ENCODE measurements at regions not wholly inside any gene's neighbourhood (a gene's known extent, or its start where the extent isn't known, plus 50 kb on each side); places are given as distances from the start of the nearest gene placed in this dataset.
"Not testable (repeated sequence)": the region's sequence is repeated elsewhere in the genome, so short reads cannot be mapped to it uniquely, and the experiment has no call there.

GRCh38 chr21:20020026-20020425 lies 978.2 kb upstream of the NCAM2 start:
- no peak for DNase-seq

- no peak for DNase-seq
These were observed 975.0 kb upstream of the NCAM2 start for GRCh38 chr21:20023193-20023592.

- DNase-seq: no peak
These were observed 973.5 kb upstream of the NCAM2 start for GRCh38 chr21:20024741-20025140.

GRCh38 chr21:20026543-20026942 lies 971.7 kb upstream of the NCAM2 start:
- DNase-seq: no peak

GRCh38 chr21:20030390-20030789 lies 967.8 kb upstream of the NCAM2 start:
- DNase-seq: no peak

GRCh38 chr21:20031807-20032206 lies 966.4 kb upstream of the NCAM2 start:
- no peak for DNase-seq

- DNase-seq: no peak
These were observed 957.4 kb upstream of the NCAM2 start for GRCh38 chr21:20040768-20041167.

GRCh38 chr21:20045197-20045596 lies 953.0 kb upstream of the NCAM2 start:
- DNase-seq: no peak

- DNase-seq: not testable (repeated sequence)
These were observed 949.9 kb upstream of the NCAM2 start for GRCh38 chr21:20048130-20048837.

- DNase-seq: no peak
These were observed 914.9 kb upstream of the NCAM2 start for GRCh38 chr21:20083336-20083735.

- no peak for DNase-seq
These were observed 914.3 kb upstream of the NCAM2 start for GRCh38 chr21:20083925-20084324.

- DNase-seq: no peak
These were observed 911.7 kb upstream of the NCAM2 start for GRCh38 chr21:20086508-20086907.

GRCh38 chr21:20106368-20106767 lies 891.8 kb upstream of the NCAM2 start:
- no peak for DNase-seq

GRCh38 chr21:20108016-20108415 lies 890.2 kb upstream of the NCAM2 start:
- no peak for DNase-seq

GRCh38 chr21:20108976-20109540 lies 889.2 kb upstream of the NCAM2 start:
- DNase-seq: no peak

GRCh38 chr21:20110368-20110767 lies 887.8 kb upstream of the NCAM2 start:
- DNase-seq: no peak

GRCh38 chr21:20151741-20152140 lies 846.5 kb upstream of the NCAM2 start:
- no peak for DNase-seq

GRCh38 chr21:20163167-20163566 lies 835.0 kb upstream of the NCAM2 start:
- DNase-seq: no peak

GRCh38 chr21:20167059-20167458 lies 831.1 kb upstream of the NCAM2 start:
- no peak for DNase-seq

GRCh38 chr21:20169812-20170576 lies 828.2 kb upstream of the NCAM2 start:
- no peak for DNase-seq

- DNase-seq: no peak
These were observed 812.0 kb upstream of the NCAM2 start for GRCh38 chr21:20186186-20186585.

GRCh38 chr21:20187028-20187427 lies 811.2 kb upstream of the NCAM2 start:
- no peak for DNase-seq

- DNase-seq: not testable (repeated sequence)
These were observed 796.9 kb upstream of the NCAM2 start for GRCh38 chr21:20201323-20201722.

- no peak for DNase-seq
These were observed 790.9 kb upstream of the NCAM2 start for GRCh38 chr21:20207335-20207734.
